HG03575 (cell line): ENCODE measurements at regions not wholly inside any gene's neighbourhood (a gene's known extent, or its start where the extent isn't known, plus 50 kb on each side); places are given as distances from the start of the nearest gene placed in this dataset.

ENCODE experiments used
- ATAC-seq: cut with Tn5 transposase; IDR thresholded peaks from one replicate; pipeline ENCODE4 v1.9.1; 2021; ENCODE audit not compliant: unreplicated experiment, insufficient number of reproducible peaks, low FRiP score; ENCODE audit errors: extremely low read depth

DNA sequence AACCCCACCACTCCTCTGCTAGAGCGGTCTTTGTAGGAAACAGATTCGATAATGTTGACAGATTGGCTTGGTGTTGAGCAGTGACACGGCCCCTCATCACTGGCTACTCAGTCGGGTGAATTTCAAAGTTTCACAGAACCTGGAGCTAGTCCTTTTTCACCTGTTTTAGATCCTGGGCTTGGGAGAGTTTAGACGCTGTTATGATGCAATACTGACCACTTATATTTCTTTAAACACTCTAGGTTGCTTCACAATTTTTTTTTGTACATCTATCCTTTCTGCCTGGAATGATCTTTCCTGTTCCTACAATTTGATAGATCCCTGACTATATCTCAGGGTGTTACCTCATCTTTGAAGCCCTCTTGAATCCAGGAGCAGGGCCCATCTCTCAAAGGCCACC is 97.1 kb upstream of the ATP10A start:
- ATAC-seq: no peak

GRCh38 chr15:25959100-25959499 is 96.0 kb upstream of the ATP10A start:
- ATAC-seq: no peak

GRCh38 chr15:25955628-25956027 is 92.5 kb upstream of the ATP10A start:
- ATAC-seq: no peak

DNA sequence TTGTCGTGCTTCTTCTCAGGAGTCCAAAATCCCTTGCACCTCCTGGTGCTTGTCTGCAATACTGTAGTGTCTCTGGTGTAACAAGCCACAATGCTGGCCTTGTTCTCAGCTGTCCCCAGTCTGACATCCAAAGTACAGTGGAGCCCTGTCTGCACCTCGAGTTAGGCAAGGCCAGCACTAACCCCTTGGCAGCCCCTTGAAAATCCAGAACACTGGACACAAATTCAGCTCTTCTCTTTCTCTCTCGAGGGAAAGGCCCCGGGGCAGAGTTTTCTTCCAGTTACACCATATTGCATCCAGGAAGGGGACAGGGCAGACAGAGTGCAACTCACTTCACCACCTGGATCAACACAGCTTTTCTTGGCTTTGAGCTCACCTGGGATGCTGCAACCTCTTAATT is 91.3 kb upstream of the ATP10A start:
- no peak for ATAC-seq

- no peak for ATAC-seq
Observed at GRCh38 chr15:25950014-25950413, 86.9 kb upstream of the ATP10A start.

DNA sequence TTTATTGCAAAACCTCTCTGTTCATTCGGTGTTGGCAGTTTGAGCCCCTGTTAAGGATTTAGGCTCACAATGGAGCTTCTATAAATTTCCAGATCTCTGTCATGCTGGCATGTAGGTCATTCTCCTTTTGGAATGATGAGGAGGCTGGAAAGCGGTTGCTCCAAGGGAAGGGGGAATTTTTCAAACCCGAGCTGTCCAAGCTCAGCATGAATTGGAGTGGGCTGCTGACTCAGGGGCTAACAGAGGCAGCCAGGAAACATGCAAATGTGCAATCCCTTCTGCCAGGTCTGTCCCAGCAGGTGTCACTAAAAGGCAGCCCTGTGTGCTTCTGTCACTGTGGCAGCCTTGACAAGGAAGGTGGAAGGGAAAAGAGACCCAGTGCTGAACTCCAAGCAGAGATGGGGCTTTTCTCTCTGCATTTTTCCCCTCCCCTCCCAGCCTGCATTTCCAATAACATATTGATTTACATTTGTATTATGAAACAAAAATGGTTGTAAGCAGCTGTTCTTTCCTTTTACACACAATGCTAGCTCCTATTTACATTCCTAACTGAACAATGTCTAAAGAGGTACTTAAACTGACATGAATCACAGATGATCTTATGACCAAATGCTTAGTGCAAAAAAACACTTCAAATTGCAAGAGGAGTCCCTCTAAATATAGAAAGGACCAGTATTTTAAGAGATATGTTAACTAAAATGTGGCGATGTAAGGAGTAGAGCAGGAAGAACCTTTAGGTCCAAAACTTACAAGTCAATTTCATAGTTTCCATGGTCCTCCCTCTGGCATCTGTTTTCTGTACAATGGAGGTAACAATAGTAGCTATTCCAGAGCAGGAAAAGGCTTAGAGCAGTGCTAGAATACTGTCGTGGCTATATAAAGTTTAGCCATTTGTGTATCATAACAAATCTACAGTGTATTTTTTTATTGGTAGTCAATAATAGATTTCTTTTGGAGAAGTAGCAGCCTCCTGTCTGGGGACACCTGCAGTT is 84.5 kb upstream of the ATP10A start:
- ATAC-seq: no peak

GRCh38 chr15:25946241-25946805 is 83.2 kb upstream of the ATP10A start:
- ATAC-seq: no peak

DNA sequence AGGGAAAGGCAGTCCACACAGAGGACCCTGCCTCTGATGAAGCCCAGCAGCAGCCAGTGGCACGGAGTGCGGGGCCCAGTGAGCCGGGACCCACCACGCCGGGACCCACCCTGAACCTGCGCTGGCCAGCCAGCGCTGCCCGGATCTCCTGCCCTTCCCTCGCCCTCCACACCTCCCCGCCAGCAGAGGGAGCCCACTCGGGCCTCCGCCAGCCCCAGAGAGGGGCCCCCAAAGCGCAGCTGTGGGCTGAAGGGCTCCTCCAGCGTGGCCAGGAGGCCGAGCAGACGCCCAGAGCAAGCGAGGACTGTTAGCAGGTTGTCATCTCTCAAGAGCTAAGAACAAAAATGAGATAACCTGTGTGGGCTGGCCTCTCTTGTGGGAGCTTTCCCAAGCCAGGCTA is 81.3 kb upstream of the ATP10A start:
- no peak for ATAC-seq

GRCh38 chr15:25943831-25944230 is 80.7 kb upstream of the ATP10A start:
- no peak for ATAC-seq

DNA sequence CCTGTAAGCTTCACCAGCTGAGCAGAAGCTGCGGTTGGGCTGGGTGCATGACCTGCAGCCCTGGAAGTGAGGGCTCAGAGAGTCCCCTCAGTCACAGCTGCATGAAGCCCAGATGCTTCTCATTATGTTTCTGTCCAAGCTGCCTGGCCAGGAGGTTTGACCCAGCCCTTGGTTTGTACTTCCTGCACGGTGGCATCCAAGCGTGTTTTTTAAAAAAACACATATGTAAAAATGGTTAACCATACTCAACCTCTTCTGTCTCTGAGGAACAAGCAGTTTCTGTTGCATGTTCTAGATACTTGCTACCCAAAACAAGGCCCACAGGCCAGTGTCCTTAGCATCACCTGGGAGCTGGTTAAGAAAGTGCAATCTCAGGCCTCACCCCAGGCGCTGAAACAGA is 76.0 kb upstream of the ATP10A start:
- peak; percentile 77 for ATAC-seq

DNA sequence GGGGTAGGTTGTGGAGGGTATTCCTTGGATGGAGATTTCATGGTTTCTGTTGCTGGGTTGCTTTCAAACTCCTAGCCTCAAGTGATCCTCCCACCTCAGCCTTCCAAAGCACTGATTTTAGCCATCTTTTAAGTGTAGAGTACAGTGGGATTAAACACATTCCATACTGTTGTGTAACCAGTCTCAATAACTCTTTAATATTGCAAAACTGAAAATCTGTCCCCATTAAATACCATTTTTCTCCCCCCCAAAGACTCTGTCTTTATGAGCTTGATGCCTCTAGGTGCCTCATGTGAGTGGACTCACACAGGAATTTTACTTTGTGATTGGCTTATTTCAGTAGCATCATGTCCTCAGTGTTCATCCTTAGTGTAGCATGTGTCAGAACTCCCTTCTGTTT is 74.7 kb upstream of the ATP10A start:
- no peak for ATAC-seq

- ATAC-seq: no peak
Observed at GRCh38 chr15:25936004-25936403, 72.9 kb upstream of the ATP10A start.

GRCh38 chr15:25933456-25934158 is 70.5 kb upstream of the ATP10A start:
- ATAC-seq: no peak

DNA sequence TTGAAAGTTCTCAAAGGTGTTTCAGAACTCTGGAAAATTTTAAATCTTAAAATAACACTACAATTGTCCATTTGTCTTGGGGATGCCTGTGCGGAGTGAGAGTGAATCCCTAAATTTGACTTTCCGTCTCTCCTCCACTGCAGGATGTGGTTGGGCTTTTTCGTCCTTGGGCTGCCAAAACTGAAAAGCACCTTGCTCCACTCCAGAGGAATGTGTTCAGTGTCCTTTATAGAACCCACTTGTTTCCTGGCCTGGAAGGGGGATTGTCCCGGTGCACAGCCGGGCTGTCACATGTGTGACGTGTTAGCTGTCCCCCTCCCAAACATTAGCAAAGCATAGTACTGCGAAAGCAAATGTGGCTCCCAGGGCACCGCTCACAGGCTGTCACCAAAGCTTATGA is 69.6 kb upstream of the ATP10A start:
- ATAC-seq: no peak

- no peak for ATAC-seq
Observed at GRCh38 chr15:25931851-25932250, 68.7 kb upstream of the ATP10A start.

DNA sequence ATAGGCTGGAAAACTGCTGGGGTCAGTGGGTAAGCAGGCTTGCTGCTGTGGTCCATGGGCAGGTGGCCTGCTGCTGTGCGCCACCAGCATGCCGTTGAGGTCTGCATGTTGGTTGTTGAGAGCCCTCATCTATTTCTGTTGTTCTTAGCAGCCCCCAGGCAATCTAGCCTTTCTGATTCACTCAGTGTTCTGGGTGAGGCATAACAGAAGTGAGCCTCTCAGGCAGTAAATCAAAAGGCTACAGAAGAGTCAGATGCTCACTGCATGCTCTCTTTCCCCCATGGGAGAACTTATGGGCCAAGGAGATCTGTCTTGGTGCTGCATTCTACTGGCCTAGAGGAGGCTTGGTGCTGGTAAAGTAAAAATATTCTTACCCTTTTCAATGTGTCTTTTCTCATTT is 67.8 kb upstream of the ATP10A start:
- no peak for ATAC-seq
